HEK293T (cell line): ENCODE measurements at regions not wholly inside any gene's neighbourhood (a gene's known extent, or its start where the extent isn't known, plus 50 kb on each side); places are given as distances from the start of the nearest gene placed in this dataset.

Experiments
- CTCF ChIA-PET: fragments of 350-600 bp; formaldehyde crosslinking; extraction: SDS; loops from one replicate; lab custom pipeline; 2021; ENCODE audit warnings: antibody characterized with exemption, inconsistent platforms; lab: Yijun Ruan, JAX
- POLR2A ChIA-PET: fragments of 350-600 bp; formaldehyde crosslinking; extraction: SDS; loops from one replicate; lab custom pipeline; 2020; ENCODE audit warnings: antibody characterized with exemption, inconsistent platforms; lab: Yijun Ruan, JAX
- DNase-seq: peaks from one replicate; pipeline ENCODE4 v3.0.0; 2012; ENCODE audit warnings: mixed read lengths; ENCODE audit errors: extremely low spot score
- ARNT ChIP-seq: fragments of 450-650 bp; IDR thresholded peaks from 2 replicates; pipeline ENCODE4 v1.6.1; 2017; ENCODE audit warnings: mild to moderate bottlenecking
- BHLHE40 ChIP-seq: fragments of 450-650 bp; IDR thresholded peaks from 2 replicates; pipeline ENCODE4 v1.6.1; 2016; ENCODE audit warnings: mild to moderate bottlenecking, moderate library complexity, borderline replicate concordance
- CTBP1 ChIP-seq: fragments of 450-650 bp; IDR thresholded peaks from 2 replicates; pipeline ENCODE4 v1.6.1; 2016; ENCODE audit warnings: borderline replicate concordance
- ELF4 ChIP-seq: fragments of 450-650 bp; IDR thresholded peaks from 2 replicates; pipeline ENCODE4 v1.6.1; 2017; ENCODE audit warnings: antibody characterized with exemption
- FOXA1 ChIP-seq: fragments of 450-650 bp; IDR thresholded peaks from 2 replicates; pipeline ENCODE4 v1.6.1; 2016; ENCODE audit warnings: mild to moderate bottlenecking
- FOXK2 ChIP-seq: fragments of 450-650 bp; IDR thresholded peaks from 2 replicates; pipeline ENCODE4 v1.6.1; 2016; ENCODE audit warnings: mild to moderate bottlenecking
- FOXM1 ChIP-seq: fragments of 450-650 bp; IDR thresholded peaks from 2 replicates; pipeline ENCODE4 v1.6.1; 2017; ENCODE audit warnings: mild to moderate bottlenecking, borderline replicate concordance
- HDGF ChIP-seq: fragments of 450-650 bp; IDR thresholded peaks from 2 replicates; pipeline ENCODE4 v1.6.1; 2017; ENCODE audit warnings: antibody characterized with exemption, borderline replicate concordance
- L3MBTL2 ChIP-seq: fragments of 450-650 bp; conservative IDR thresholded peaks from 2 replicates; pipeline ENCODE4 v1.6.1; 2016; ENCODE audit warnings: mild to moderate bottlenecking
- LEF1 ChIP-seq: fragments of 450-650 bp; IDR thresholded peaks from 2 replicates; pipeline ENCODE4 v1.6.1; 2017; ENCODE audit warnings: mild to moderate bottlenecking, borderline replicate concordance
- NFRKB ChIP-seq: fragments of 450-650 bp; IDR thresholded peaks from 2 replicates; pipeline ENCODE4 v1.6.1; 2016; ENCODE audit warnings: mild to moderate bottlenecking, moderate library complexity
- PKNOX1 ChIP-seq: fragments of 450-650 bp; IDR thresholded peaks from 2 replicates; pipeline ENCODE4 v1.6.1; 2016
- SP1 ChIP-seq: fragments of 450-650 bp; IDR thresholded peaks from 2 replicates; pipeline ENCODE4 v1.6.1; 2017
- SUZ12 ChIP-seq: fragments of 450-650 bp; IDR thresholded peaks from 2 replicates; pipeline ENCODE4 v1.6.1; 2016; ENCODE audit warnings: mild to moderate bottlenecking
- TARDBP ChIP-seq: fragments of 450-650 bp; IDR thresholded peaks from 2 replicates; pipeline ENCODE4 v1.6.1; 2016
- ZNF384 ChIP-seq: fragments of 450-650 bp; IDR thresholded peaks from 2 replicates; pipeline ENCODE4 v1.6.1; 2016

- TF ChIP-seq FOXA1 (no peak), ELF4 (no peak), ZNF384 (no peak), FOXM1 (no peak), TARDBP (no peak), L3MBTL2 (no peak), NFRKB (no peak), FOXK2 (no peak), CTBP1 (no peak), SP1 (no peak), BHLHE40 (no peak), PKNOX1 (no peak), LEF1 (no peak), ARNT (no peak), SUZ12 (no peak), HDGF (no peak)
- no peak for DNase-seq
- ChIA-PET CTCF (no interaction called here), POLR2A (no interaction called here)
Observed at GRCh38 chr4:15260758-15261157, 167.1 kb upstream of the C1QTNF7 start.

GRCh38 chr4:15262396-15262795 lies 165.4 kb upstream of the C1QTNF7 start:
- no peak for DNase-seq
- POLR2A ChIA-PET: no interaction called here
- CTCF ChIA-PET: no interaction called here
- TF ChIP-seq PKNOX1: no peak
- TF ChIP-seq SP1: no peak
- no peak for TF ChIP-seq CTBP1
- no peak for TF ChIP-seq SUZ12
- TF ChIP-seq ARNT: no peak
- TF ChIP-seq TARDBP: no peak
- no peak for TF ChIP-seq ELF4
- TF ChIP-seq NFRKB: no peak
- no peak for TF ChIP-seq FOXK2
- TF ChIP-seq ZNF384: no peak
- TF ChIP-seq FOXM1: no peak
- TF ChIP-seq LEF1: no peak

- TF ChIP-seq ELF4 (no peak), PKNOX1 (no peak), BHLHE40 (no peak), L3MBTL2 (no peak), FOXM1 (no peak), NFRKB (no peak), LEF1 (no peak), FOXA1 (no peak)
- DNase-seq: no peak
- ChIA-PET POLR2A (no interaction called here), CTCF (no interaction called here)
Observed at GRCh38 chr4:15270201-15270600, 157.6 kb upstream of the C1QTNF7 start.

DNA sequence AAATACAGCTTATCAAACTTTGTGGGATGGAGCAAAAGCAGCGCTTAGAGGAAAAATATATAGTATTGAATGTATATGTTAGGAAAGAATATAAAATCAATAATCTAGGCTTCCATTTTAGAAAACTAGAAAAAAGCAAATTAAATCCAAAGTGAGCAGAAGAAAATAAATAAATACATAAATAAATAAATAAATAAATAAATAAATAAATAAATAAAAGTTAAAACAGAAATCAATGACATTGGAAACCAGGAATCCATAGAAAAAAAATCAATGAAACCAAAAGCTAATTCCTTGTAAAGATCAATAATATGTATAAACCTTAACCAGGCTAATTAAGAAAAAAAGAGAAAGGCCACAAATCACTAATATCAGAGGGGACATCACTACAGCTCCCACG lies 141.8 kb upstream of the C1QTNF7 start:
- ChIA-PET CTCF (no interaction called here), POLR2A (no interaction called here)
- no peak for DNase-seq
- TF ChIP-seq HDGF: no peak
- TF ChIP-seq CTBP1: no peak
- no peak for TF ChIP-seq ELF4
- TF ChIP-seq FOXK2: no peak
- no peak for TF ChIP-seq SP1
- no peak for TF ChIP-seq TARDBP
- no peak for TF ChIP-seq FOXM1
- no peak for TF ChIP-seq NFRKB
- no peak for TF ChIP-seq BHLHE40
- TF ChIP-seq L3MBTL2: no peak
- no peak for TF ChIP-seq PKNOX1
- no peak for TF ChIP-seq FOXA1
- TF ChIP-seq ZNF384: no peak
- TF ChIP-seq ARNT: no peak
- TF ChIP-seq SUZ12: no peak
- no peak for TF ChIP-seq LEF1

DNA sequence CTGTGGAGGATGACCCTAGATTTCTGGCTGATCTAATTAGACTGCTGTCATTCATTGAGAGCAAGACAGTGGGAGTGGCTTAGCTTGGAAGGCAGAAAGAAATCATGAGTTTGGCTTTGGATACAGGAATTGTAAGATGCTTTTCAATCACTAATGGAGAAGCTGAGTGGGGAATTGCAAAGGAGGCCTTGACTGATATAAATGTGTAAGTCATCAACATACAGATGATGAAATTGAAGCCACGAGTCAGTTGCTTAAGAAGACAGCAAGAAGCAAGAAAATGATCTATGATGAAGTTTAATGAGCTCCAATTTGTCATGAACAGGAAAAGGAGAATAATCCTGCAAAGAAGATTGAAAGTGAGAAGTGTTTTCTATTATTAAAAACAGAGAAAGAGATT lies 136.7 kb upstream of the C1QTNF7 start:
- no peak for DNase-seq
- TF ChIP-seq LEF1 (no peak), L3MBTL2 (no peak), FOXA1 (no peak), FOXM1 (no peak), CTBP1 (no peak), FOXK2 (no peak), HDGF (no peak), PKNOX1 (no peak), ZNF384 (no peak), ARNT (no peak), ELF4 (no peak), NFRKB (no peak), BHLHE40 (no peak), SUZ12 (no peak), SP1 (no peak)
- ChIA-PET CTCF (no interaction called here), POLR2A (no interaction called here)
